ENCODE measurements at regions not wholly inside any gene's neighbourhood (a gene's known extent, or its start where the extent isn't known, plus 50 kb on each side); places are given as distances from the start of the nearest gene placed in this dataset.

DNA sequence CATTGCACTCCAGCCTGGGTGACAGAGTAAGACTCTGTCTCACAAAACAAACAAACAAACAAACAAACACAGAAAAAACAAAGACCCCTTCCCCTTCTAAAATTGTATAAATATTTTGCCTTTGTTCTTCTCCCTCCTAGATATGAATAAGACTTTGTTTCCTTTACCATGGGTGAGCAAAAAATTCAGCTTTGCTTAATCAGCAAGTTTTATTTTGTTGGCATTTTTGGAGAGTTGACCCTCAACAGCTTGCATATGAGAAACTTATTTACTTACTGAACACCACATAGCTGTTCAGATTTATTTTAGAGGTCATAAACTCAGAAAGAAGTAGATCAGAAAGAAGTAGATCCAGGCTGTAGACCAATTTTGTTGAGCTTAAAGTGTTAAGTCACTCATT is 395.2 kb upstream of the TOM1L1 start:
- H3K4me3 ChIP-seq (replicated peaks in 1 of 2; ENCODE audit: low read depth in 2 of 2, low read length in 2 of 2) = no peak overlapping the region
- no peak for DNase-seq (ENCODE audit: low read depth in 2 of 2)
- TF ChIP-seq, protein P1, sequence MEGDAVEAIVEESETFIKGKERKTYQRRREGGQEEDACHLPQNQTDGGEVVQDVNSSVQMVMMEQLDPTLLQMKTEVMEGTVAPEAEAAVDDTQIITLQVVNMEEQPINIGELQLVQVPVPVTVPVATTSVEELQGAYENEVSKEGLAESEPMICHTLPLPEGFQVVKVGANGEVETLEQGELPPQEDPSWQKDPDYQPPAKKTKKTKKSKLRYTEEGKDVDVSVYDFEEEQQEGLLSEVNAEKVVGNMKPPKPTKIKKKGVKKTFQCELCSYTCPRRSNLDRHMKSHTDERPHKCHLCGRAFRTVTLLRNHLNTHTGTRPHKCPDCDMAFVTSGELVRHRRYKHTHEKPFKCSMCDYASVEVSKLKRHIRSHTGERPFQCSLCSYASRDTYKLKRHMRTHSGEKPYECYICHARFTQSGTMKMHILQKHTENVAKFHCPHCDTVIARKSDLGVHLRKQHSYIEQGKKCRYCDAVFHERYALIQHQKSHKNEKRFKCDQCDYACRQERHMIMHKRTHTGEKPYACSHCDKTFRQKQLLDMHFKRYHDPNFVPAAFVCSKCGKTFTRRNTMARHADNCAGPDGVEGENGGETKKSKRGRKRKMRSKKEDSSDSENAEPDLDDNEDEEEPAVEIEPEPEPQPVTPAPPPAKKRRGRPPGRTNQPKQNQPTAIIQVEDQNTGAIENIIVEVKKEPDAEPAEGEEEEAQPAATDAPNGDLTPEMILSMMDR (IDR thresholded peaks at IDR 0.05; ENCODE audit: low read depth, low read length) = no peak

DNA sequence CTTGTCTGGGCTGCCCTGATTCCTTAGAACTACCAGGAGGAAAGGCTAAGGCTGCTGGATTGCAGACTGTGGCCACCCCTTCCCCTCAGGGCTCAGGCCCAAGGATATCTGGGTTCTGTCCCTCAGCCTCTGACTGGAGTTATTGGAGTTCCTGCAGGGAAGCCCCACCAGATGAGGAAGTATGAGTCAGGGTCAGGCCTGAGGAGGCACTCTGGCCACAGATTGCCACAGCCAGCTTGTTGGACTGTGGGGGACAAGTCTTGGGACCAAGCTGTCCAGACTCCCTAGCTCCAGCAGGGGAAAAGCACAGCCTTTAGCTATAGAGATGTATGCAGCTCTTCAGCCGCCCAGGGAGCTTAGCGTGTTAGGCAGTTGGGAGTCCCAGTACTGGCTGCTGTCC is 381.9 kb upstream of the TOM1L1 start:
- no peak overlapping the region for H3K4me3 ChIP-seq (replicated peaks in 1 of 2; ENCODE audit: low read depth in 2 of 2, low read length in 2 of 2)
- no peak for DNase-seq (ENCODE audit: low read depth in 2 of 2)
- TF ChIP-seq, protein P1 (IDR thresholded peaks at IDR 0.05; ENCODE audit: low read depth, low read length) = no peak

- TF ChIP-seq, protein P1 (IDR thresholded peaks at IDR 0.05; ENCODE audit: low read depth, low read length) = no peak
- no peak for DNase-seq (ENCODE audit: low read depth in 2 of 2)
- no peak overlapping the region for H3K4me3 ChIP-seq (replicated peaks in 1 of 2; ENCODE audit: low read depth in 2 of 2, low read length in 2 of 2)
These were observed 379.5 kb upstream of the TOM1L1 start for GRCh38 chr17:54521137-54521536.

DNA sequence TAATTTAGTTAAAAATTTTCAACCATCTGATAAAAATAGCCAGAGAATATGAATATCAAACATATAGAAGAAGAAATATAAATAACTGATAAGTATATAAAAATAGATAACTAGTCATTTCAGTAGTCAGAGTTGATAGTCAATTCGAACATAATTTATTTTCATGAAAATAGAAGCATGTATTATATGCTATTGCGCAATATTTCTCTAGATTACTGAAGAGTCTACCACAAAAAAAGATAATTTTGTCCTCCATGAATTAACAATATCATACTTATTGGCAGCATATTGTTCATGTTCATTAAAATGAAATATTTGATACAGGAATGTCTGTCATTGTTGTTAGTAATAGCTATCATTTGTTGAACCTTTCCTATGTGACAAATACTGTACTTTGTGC is 376.2 kb upstream of the TOM1L1 start:
- TF ChIP-seq, protein P1 (IDR thresholded peaks at IDR 0.05; ENCODE audit: low read depth, low read length) = no peak
- DNase-seq (ENCODE audit: low read depth in 2 of 2) = no peak
- H3K4me3 ChIP-seq (replicated peaks in 1 of 2; ENCODE audit: low read depth in 2 of 2, low read length in 2 of 2) = no peak overlapping the region

- TF ChIP-seq, protein P1 (IDR thresholded peaks at IDR 0.05; ENCODE audit: low read depth, low read length) = no peak
- DNase-seq (ENCODE audit: low read depth in 2 of 2) = no peak
- H3K4me3 ChIP-seq (replicated peaks in 1 of 2; ENCODE audit: low read depth in 2 of 2, low read length in 2 of 2) = no peak overlapping the region
These were observed 372.7 kb upstream of the TOM1L1 start for GRCh38 chr17:54527941-54528340.

DNA sequence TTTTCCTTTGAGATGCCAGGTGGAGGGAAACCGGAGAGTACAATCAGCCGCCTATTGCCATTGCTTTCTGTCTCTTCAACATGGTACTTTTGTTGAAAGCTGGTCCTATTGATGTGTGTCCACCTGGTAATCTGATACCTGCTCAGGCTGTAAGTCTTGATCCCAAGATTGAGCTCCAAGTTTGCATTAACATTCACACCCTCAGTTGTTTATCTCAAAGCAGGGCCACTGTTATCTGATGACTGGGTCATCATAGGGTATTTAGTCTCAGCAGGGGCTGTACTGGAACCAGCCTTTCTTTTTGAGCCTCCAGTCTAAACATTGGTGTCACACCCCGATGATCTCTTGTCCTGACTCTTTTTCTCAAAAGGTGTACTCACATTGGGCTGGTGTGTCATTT is 370.3 kb upstream of the TOM1L1 start:
- DNase-seq (ENCODE audit: low read depth in 2 of 2) = no peak
- TF ChIP-seq, protein P1 (IDR thresholded peaks at IDR 0.05; ENCODE audit: low read depth, low read length) = no peak
- H3K4me3 ChIP-seq (replicated peaks in 1 of 2; ENCODE audit: low read depth in 2 of 2, low read length in 2 of 2) = no peak overlapping the region

- H3K4me3 ChIP-seq (replicated peaks in 1 of 2; ENCODE audit: low read depth in 2 of 2, low read length in 2 of 2) = no peak overlapping the region
- TF ChIP-seq, protein P1 (IDR thresholded peaks at IDR 0.05; ENCODE audit: low read depth, low read length) = no peak
- no peak for DNase-seq (ENCODE audit: low read depth in 2 of 2)
These were observed 364.3 kb upstream of the TOM1L1 start for GRCh38 chr17:54536306-54536705.
